Sciatic nerve (tissue), 2 donors: ENCODE measurements at regions not wholly inside any gene's neighbourhood (a gene's known extent, or its start where the extent isn't known, plus 50 kb on each side); places are given as distances from the start of the nearest gene placed in this dataset.

Source experiments
- ATAC-seq: fragments of 200-7000 bp; cut with Tn5 transposase; one replicate; pipeline ENCODE4 v1.9.1; 2020; ENCODE audit warnings: mild to moderate bottlenecking, moderate library complexity
- DNase-seq: peaks from one replicate; pipeline ENCODE4 v3.0.0-alpha.2; 2020; ENCODE audit warnings: low spot score
- intact Hi-C: fragments of 100-400 bp; cut with DNase I; formaldehyde crosslinking; loops from one replicate; pipeline ENCODE4 v1.14.2; 2022
- donor health status: DM: no; HTN: no; CAD: no.
- donor health status: DM: no; HTN: no; CAD: no.

GRCh38 chr14:61177279-61178225 is 103.6 kb downstream of the TMEM30B start:
- intact Hi-C loops, result no loop called here
- ATAC-seq, result no peak
- DNase-seq, result no peak

GRCh38 chr14:61176686-61177085 is 104.5 kb downstream of the TMEM30B start:
- ATAC-seq, result no peak
- intact Hi-C loops, result no loop called here
- DNase-seq, result no peak

GRCh38 chr14:61174987-61175386 is 106.2 kb downstream of the TMEM30B start:
- no peak for DNase-seq
- no peak for ATAC-seq
- intact Hi-C loops, result no loop called here

GRCh38 chr14:61174441-61174891 is 106.7 kb downstream of the TMEM30B start:
- DNase-seq (no peak), ATAC-seq (no peak)
- intact Hi-C loops, result no loop called here

GRCh38 chr14:61171727-61172126 is 109.4 kb downstream of the TMEM30B start:
- ATAC-seq (peak; percentile 39), DNase-seq (no peak)
- intact Hi-C loops, result no loop called here

GRCh38 chr14:61168141-61168540 is 113.0 kb downstream of the TMEM30B start:
- DNase-seq, result no peak
- no peak for ATAC-seq
- intact Hi-C loops, result no loop called here

- no peak for ATAC-seq
- intact Hi-C loops, result no loop called here
Observed at GRCh38 chr14:61167642-61168041, 113.5 kb downstream of the TMEM30B start.

GRCh38 chr14:61160798-61161197 is 120.3 kb downstream of the TMEM30B start:
- intact Hi-C loops, result no loop called here
- DNase-seq, result no peak
- ATAC-seq, result no peak

More at GRCh38 chr14:61167642-61168041, 113.5 kb downstream of the TMEM30B start:
- DNase-seq, result no peak

GRCh38 chr14:61154641-61155040 is 126.5 kb downstream of the TMEM30B start:
- ATAC-seq (peak; percentile 36), DNase-seq (no peak)
- intact Hi-C loops, result no loop called here

- ATAC-seq (no peak), DNase-seq (no peak)
- intact Hi-C loops, result no loop called here
Observed at GRCh38 chr14:61153914-61154545, 127.1 kb downstream of the TMEM30B start.

GRCh38 chr14:61153431-61153830 is 127.7 kb downstream of the TMEM30B start:
- DNase-seq (no peak), ATAC-seq (no peak)
- intact Hi-C loops, result no loop called here

GRCh38 chr14:61152851-61153364 is 128.2 kb downstream of the TMEM30B start:
- no peak for DNase-seq
- no peak for ATAC-seq
- intact Hi-C loops, result no loop called here

- intact Hi-C loops, result no loop called here
- ATAC-seq (no peak), DNase-seq (no peak)
Observed at GRCh38 chr14:61151251-61151650, 129.9 kb downstream of the TMEM30B start.

- intact Hi-C loops, result no loop called here
- no peak for ATAC-seq
- no peak for DNase-seq
Observed at GRCh38 chr14:61150851-61151250, 130.3 kb downstream of the TMEM30B start.

GRCh38 chr14:61149896-61150295 is 131.2 kb downstream of the TMEM30B start:
- intact Hi-C loops, result no loop called here
- no peak for DNase-seq
- ATAC-seq, result no peak

GRCh38 chr14:61148742-61149350 is 132.3 kb downstream of the TMEM30B start:
- no peak for ATAC-seq
- intact Hi-C loops, result no loop called here
- no peak for DNase-seq

GRCh38 chr14:61147831-61148549 is 133.1 kb downstream of the TMEM30B start:
- ATAC-seq, result peak; percentile 88
- intact Hi-C loops, result no loop called here
- DNase-seq, result peak; percentile 88

GRCh38 chr14:61147381-61147821 is 133.7 kb downstream of the TMEM30B start:
- no peak for DNase-seq
- intact Hi-C loops, result no loop called here
- ATAC-seq, result peak; percentile 3

GRCh38 chr14:61146899-61147298 is 134.2 kb downstream of the TMEM30B start:
- intact Hi-C loops, result no loop called here
- no peak for DNase-seq
- ATAC-seq, result no peak
